ENCODE measurements at regions not wholly inside any gene's neighbourhood (a gene's known extent, or its start where the extent isn't known, plus 50 kb on each side); places are given as distances from the start of the nearest gene placed in this dataset.
"Not testable (repeated sequence)": the region's sequence is repeated elsewhere in the genome, so short reads cannot be mapped to it uniquely, and the experiment has no call there.

DNA sequence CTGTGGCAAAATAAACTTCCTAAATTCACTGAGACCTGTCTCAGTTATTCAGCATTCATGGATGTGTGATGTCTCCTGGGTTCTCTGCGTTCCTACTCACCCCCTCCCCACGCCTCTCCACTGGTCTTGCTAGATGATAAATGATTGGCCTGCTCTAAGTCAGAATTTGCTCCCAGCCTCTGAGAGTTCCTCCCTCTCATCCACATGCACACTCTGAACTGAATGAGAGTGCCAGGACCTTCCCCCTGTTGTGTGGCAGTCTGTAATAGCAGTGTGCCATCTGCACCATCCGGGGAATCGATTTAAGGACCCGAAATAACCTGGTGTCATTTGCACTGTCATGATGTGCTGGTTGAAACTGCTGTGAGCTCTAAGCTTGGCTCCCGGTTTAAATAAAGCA lies 135.8 kb upstream of the AFDN start:
- no peak for DNase-seq

DNA sequence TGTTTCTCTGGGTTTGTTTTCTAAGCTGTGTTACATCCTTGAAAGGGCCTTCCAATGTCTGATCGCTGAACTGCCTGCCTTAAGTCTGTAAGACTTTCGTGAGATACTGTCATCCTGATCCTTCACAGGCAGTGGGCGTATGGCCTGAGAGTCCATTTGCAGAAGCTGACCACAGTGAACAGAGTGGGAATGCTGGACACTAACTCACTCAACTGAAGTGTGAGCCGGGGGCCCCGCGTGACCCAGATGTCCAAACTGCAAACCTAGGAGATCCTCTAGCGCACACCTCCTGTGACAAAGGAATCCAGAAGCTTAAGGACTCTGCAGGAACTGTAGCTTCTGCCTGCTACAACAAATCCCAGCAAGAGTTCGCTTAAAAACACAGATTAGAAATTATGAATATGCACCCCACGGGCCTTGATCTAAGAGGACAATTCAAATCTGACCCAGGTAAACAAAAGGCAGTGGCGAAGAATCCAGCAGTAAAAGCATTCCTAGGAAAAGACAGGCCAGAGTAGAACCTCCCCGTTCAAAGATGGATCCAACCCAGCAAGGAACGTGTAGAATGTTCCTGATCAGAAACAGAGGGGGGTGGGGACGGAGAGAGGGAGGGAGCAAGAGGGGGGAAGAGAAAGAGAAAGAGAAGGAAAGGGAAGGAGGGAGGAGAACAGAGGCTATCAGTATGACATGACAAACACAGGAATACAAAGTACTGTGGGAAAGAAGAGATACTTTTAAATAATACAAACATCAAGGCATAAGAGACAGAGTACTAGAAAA lies 135.0 kb upstream of the AFDN start:
- DNase-seq: no peak

DNA sequence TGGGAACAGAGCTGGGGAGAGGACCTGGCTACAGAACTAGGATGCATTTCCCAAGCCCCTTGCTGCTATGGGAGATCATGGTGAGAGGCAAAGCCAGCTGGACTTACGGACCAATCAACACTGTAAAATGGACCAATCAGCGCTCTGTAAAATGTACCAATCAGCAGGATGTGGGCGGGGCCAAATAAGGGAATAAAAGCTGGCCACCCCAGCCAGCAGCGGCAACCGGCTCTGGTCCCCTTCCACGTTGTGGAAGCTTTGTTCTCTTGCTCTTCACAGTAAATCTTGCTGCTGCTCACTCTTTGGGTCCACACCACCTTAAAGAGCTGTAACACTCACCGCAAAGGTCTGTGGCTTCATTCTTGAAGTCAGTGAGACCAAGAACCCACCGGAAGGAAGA lies 133.2 kb upstream of the AFDN start:
- not testable (repeated sequence) for DNase-seq

DNA sequence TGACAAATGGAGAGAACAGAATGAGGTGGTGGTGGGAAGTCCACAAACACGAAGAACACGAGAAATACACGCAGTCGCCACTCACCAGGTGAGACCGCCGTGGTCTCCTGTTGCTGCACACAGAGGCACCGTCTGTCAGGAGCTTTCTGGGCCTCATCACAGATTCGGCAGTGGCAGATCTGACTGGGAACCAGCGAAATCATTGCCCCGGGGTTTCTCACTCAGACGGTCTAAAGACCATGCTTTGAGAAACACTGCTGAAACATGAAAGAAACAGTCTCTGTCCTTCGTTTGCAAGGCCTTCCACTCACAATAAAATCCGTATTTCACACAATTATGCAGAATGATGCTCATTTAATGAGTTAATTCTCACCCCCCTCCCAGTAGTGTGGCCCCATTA lies 130.9 kb upstream of the AFDN start:
- DNase-seq: no peak

DNA sequence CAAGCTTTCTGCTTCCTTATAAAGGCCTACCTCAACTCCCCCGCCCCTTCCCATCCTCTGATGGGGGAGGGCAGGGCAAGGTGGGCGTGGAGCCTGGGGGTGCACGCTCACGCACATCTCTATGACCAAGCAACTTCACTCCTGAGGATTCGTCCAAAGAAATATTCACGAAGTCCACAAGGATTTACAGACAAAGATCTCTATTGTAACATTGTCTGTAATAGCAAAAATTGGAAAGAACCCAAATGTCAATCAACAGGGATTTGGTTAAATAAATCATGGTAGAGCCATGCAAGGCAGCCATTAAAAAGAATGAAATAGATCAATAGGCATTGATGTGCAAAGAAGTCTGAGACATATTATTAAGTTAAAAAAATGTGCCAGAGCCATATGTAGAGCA lies 130.4 kb upstream of the AFDN start:
- DNase-seq: no peak

DNA sequence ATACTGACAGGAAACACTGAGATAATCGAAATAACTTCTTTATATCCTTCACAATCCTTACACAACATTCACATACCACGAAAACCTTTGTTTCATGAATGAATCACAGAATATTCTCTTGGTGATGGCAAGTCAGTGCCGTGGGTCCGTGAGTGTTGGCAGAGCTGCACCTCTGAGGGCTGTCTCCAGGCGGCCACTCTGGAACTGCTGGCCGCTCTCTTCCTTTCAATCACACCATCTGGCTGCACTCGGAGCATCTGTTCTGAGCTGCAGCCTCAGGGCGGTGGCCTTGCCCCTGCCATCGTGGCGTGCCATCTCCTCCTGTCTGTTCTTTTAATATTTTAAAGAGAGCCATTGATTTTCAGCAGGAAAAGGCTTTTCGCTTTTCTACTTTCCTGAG lies 129.4 kb upstream of the AFDN start:
- DNase-seq: no peak

DNA sequence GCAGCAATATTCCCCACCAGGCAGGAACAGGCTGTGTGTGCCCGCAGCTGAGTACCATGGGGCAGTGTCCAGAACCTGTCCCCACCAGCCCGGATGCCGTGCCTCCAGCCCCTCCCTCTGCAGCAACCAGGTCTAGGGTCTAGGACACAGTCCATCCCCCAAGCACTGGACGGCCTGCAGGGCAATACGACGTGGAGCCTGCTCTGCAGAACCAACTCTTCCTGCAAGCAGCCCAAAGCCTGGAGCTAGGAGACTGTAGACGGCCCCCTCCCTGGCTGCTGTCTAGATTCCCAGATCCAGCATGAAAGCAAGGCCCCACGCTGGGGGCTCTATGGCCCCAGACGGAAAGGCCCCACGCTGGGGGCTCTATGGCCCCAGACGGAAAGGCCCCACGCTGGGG lies 128.2 kb upstream of the AFDN start:
- no peak for DNase-seq

- no peak for DNase-seq
Measured at GRCh38 chr6:167699141-167699931, 127.4 kb upstream of the AFDN start.

DNA sequence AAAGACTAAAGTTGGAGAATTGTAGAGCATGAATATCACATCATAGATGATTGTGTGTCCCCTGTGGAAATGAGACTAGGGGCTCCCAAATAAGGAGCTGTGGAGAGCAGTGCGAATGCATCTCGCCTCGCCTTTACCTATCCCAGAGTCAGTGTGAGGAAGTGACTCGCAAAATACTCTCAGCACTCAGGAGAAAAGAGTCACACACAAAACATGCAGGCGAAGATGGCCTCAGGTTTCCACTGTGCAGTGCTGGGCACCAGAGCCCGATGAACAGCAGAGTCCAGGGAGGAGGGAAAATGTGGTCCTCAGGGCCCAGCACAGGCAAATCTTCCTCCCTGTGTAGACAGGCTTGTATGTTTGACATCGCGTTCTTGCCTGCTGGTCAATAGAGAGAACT lies 126.5 kb upstream of the AFDN start:
- no peak for DNase-seq

DNA sequence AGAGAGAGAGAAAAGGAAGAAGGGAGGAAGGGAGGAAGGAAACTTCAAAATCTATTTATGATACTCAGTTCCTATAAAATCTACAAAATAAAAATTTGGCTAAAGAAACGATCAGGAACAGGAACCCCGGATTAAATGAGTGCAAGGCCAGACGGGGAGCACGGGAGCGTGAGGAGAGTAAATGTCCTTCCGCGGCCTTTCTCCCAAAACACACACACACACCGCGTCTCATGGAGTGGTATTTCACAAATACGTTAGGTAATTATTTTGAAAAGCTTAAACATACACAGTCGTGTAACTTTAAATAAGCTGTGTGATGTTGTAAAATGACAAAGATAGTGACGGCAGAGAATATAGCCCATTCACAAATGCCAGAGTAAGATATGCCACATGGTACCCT lies 125.7 kb upstream of the AFDN start:
- DNase-seq: no peak

- DNase-seq: no peak
Measured at GRCh38 chr6:167702241-167702827, 124.4 kb upstream of the AFDN start.

DNA sequence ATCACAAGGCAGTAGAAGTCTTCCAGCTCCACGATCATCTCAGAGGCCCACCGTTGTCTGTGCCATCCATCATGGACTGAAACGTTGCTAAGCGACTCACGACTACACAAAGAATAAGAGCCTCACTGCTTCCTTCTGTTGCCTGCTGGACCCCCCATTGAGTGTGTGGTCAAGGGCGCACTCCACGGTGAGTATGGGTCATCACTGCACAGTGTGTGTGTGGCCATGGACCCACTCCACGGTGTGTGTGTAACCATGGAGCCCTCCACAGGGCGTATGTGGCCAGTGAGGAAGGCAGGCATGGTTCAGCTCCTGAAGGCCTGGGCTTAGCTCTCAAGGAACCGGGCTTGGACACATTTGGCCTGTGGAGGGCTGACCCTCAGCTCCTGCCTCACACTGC lies 123.4 kb upstream of the AFDN start:
- no peak for DNase-seq

- no peak for DNase-seq
Measured at GRCh38 chr6:167703781-167704180, 122.9 kb upstream of the AFDN start.

DNA sequence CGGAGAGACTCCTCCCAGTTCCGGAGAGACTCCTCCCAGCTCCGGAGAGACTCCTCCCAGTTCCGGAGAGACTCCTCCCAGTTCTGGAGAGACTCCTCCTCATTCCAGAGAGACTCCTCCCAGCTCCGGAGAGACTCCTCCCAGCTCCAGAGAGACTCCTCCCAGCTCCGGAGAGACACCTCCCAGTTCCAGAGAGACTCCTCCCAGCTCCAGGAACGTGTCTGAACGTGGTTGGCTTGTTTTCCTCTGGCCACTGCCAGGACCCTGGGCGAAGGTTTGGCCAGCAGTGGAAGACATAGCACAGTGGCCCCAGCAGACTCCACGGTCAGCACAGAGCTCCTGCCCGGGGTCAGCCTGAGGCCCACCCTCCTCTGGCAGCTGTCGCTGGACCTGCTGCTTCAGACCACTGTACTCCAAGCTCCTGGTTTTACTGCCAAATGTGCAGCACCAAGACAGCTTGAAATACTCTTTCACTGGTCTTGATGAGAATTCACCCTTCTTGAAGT lies 122.3 kb upstream of the AFDN start:
- no peak for DNase-seq

GRCh38 chr6:167705211-167705750 lies 121.4 kb upstream of the AFDN start:
- DNase-seq: no peak

DNA sequence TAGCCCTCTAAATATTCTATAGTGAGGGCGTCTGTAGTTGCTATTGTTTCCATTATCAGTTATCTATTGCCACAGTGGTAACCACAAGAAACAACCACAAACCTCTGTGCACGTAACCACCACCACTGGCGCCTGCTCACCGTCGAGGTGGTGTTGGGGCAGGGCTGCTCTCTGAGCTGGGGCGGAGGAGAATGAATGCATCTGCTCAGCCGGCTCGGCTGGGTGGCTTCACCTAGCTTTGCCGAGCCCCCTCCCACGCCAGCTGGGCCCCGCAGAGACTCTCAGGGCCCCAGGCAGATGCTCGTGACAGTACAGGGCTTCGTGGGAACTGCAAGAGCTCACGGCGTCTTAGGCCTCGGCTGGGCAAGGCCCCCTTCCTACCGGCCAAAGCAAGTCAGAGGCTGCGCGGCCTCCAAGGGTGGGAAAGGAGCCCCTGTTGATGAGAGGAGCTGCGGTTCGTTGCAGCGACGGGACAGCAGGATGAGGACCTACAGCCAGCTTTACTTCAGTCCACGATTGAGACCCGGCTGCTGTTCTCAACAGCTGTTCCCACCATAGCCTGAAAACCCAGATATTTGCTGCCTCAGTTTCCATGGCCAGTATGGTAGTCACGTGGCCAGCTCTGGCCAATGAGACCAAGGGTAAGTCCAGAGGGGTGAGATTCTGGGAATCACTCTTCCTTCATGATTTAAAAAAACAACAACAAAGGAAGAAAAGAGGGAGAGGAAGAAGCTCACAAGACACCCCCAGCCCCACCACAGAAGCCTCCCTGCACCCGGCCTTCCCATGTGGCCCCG lies 120.2 kb upstream of the AFDN start:
- DNase-seq: no peak

DNA sequence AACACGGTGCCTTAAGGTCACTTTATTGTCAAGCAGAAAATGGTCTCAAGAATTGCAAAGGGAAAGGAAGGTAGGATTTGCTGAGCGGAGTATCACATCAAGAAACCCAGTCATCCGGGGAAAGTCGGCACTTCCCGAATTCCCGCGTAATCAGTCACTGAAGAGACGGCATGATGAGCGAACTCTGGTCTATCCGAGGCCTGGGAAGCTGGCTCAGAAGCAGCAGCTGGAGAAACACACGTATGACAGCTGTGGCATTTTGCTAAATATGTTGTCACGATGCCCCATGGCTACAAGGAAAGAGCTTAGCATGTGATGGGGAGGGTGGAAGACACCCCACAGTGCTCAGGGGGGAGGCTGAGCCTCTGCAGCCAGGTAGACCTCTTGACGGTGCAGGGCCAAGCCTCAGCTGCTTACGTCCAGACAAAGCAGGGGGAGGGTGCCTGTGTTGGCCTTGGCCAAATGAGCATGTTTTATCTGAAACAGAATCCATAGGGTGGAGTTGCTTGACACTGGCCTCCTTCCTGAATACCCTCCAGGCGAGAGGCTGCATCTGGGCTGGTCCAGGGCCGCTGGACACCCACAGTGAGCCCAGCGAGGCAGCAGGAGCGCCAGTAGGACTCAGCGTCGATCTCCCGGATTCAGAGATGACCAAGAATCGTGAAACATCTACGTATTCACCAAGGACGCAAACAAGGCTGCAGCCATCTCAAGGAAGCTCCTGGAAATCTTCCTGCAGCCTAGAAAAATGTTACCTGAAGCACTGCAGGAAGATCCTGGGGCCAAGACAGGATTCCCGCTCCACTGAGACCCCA lies 118.8 kb upstream of the AFDN start:
- DNase-seq: no peak

- no peak for DNase-seq
Measured at GRCh38 chr6:167708501-167709094, 118.1 kb upstream of the AFDN start.

GRCh38 chr6:167709196-167709595 lies 117.5 kb upstream of the AFDN start:
- no peak for DNase-seq

DNA sequence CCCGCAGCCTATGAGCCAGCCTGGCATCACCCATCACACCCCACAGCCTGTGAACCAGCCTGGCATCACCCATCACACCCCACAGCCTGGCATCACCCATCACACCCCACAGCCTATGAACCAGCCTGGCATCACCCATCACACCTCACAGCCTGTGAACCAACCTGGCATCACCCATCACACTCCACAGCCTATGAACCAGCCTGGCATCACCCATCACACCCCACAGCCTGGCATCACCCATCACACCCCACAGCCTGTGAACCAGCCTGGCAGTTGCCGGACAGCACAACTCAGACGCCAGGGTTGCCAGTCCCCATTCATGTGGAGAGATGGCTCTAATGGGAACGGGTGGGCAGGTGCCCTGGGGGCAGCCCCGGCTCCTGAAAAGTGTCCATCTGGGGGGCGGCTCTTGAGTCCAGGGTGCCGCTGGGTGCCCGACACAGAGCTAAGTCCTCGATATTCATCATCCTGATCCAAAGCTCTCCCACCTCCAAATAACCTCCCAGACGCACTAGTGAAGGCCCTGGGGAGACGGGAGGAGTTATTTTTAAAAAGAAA lies 116.9 kb upstream of the AFDN start:
- not testable (repeated sequence) for DNase-seq

- DNase-seq: no peak
Measured at GRCh38 chr6:167710363-167710920, 116.3 kb upstream of the AFDN start.
